Caco-2 (cell line): ENCODE measurements at regions not wholly inside any gene's neighbourhood (a gene's known extent, or its start where the extent isn't known, plus 50 kb on each side); places are given as distances from the start of the nearest gene placed in this dataset.

Source experiments
- BruUV-seq: library from RNA; stranded (reverse); fragments of 400-500 nt; replicated peaks from 2 replicates; lab custom pipeline; 2021; lab: Mats Ljungman, UMichigan
- CTCF ChIA-PET: fragments of 300-600 bp; sonication (Branson Sonifier 250); formaldehyde crosslinking; loops from one replicate; lab custom pipeline; 2022; ENCODE audit warnings: antibody characterized with exemption; lab: Charles Lee
- POLR2A ChIA-PET: fragments of 300-600 bp; sonication (Branson Sonifier 250); formaldehyde crosslinking; loops from one replicate; lab custom pipeline; 2022; ENCODE audit warnings: antibody characterized with exemption; lab: Charles Lee
- DNase-seq, 2 experiments: peaks; one replicate each; pipeline versions ENCODE4 v3.0.0 to v3.0.0-alpha.2; 2020 to 2022
- H3K27me3 ChIP-seq: replicated peaks from 2 replicates; pipeline ENCODE4 v1.6.0; 2011; ENCODE audit warnings: low read length; ENCODE audit not compliant: control insufficient read depth, insufficient read depth
- H3K36me3 ChIP-seq: 2 replicates; pipeline ENCODE4 v1.5.1; 2011; ENCODE audit warnings: low read length; ENCODE audit not compliant: control insufficient read depth, insufficient read depth
- H3K4me1 ChIP-seq: fragments of 250-450 bp; sonication (Bioruptor Pico); 2 replicates; pipeline ENCODE4 v1.5.1; 2020; ENCODE audit warnings: mild to moderate bottlenecking
- H3K4me3 ChIP-seq: 2 replicates; pipeline ENCODE4 v1.5.1; 2011; ENCODE audit warnings: low read depth, mild to moderate bottlenecking, control low read depth, low read length
- H3K9me3 ChIP-seq: fragments of 250-450 bp; sonication (Bioruptor Pico); 2 replicates; pipeline ENCODE4 v1.5.1; 2020; ENCODE audit warnings: mild to moderate bottlenecking, moderate library complexity
- H3K27ac Mint-ChIP-seq: one replicate; pipeline ENCODE4 v1.8.0; 2022; ENCODE audit warnings: mixed read lengths; ENCODE audit not compliant: unreplicated experiment
- H3K27me3 Mint-ChIP-seq: one replicate; pipeline ENCODE4 v1.8.0; 2022; ENCODE audit warnings: mixed read lengths; ENCODE audit not compliant: insufficient read depth, unreplicated experiment
- H3K36me3 Mint-ChIP-seq: one replicate; pipeline ENCODE4 v1.8.0; 2022; ENCODE audit warnings: mild to moderate bottlenecking, mixed read lengths; ENCODE audit not compliant: insufficient read depth, unreplicated experiment
- H3K4me1 Mint-ChIP-seq: one replicate; pipeline ENCODE4 v1.8.0; 2022; ENCODE audit warnings: low read depth, mixed read lengths; ENCODE audit not compliant: unreplicated experiment
- H3K4me3 Mint-ChIP-seq: one replicate; pipeline ENCODE4 v1.8.0; 2022; ENCODE audit warnings: mild to moderate bottlenecking, moderate library complexity, mixed read lengths; ENCODE audit not compliant: unreplicated experiment
- H3K9me3 Mint-ChIP-seq: one replicate; pipeline ENCODE4 v1.8.0; 2022; ENCODE audit warnings: mixed read lengths; ENCODE audit not compliant: unreplicated experiment
- CTCF ChIP-seq, 2 experiments: fragments of 200-600 bp in 1 of 2; IDR thresholded peaks; 1 replicate in 1 of 2; 2 replicates in 1 of 2; pipeline versions ENCODE4 v1.5.1 to v1.8.0; 2011 to 2022; ENCODE audit warnings: antibody characterized with exemption in 1 of 2, control low read depth in 1 of 2, inconsistent platforms in 1 of 2, low read depth in 1 of 2, low read length in 1 of 2, mild to moderate bottlenecking in 1 of 2, moderate library complexity in 1 of 2; ENCODE audit not compliant: insufficient read depth in 1 of 2, severe bottlenecking in 1 of 2, unreplicated experiment in 1 of 2
- intact Hi-C: fragments of 100-400 bp; cut with micrococcal nuclease; formaldehyde crosslinking; loops from one replicate; pipeline ENCODE4 v1.10.0; 2022; ENCODE audit not compliant: unreplicated experiment

DNA sequence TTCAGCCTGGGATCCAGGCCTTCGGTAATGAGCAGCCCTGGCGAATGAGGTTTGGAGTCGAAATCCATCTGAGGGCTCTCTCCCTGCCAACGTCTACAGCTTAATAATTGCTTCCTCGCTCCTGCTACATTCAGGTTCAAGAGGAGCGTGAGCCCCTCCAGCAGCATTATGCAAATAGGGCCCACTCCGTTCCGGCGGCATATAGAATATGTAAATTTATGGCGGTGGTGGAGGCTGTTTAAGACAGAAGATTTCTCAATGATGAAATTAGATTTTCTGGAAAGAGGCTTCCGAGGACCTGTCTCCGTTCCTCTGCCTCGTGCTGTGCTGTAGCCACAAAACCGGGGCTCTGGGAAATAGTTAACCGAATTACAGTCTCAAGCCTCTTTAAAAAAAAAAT lies 402.8 kb downstream of the MIAT start:
- intact Hi-C loops = no loop called here
- Histone ChIP-seq H3K36me3 (no peaks in the 10 kb centered on the region), H3K4me3 (no peak overlapping the region), H3K9me3 (no peaks in the 10 kb centered on the region), H3K4me1 (no peaks in the 10 kb centered on the region), H3K27me3 (no peaks in the 10 kb centered on the region)
- no peak for TF ChIP-seq CTCF (IDR thresholded peaks at IDR 0.05; ENCODE audit: insufficient read depth in 1 of 2, low read depth in 1 of 2, low read length in 1 of 2, severe bottlenecking in 1 of 2, unreplicated experiment in 1 of 2)
- no TSS peak for BruUV-seq
- CTCF ChIA-PET = no interaction called here
- POLR2A ChIA-PET = no interaction called here
- H3K36me3 Mint-ChIP-seq = no peaks in the 10 kb centered on the region
- H3K4me1 Mint-ChIP-seq = no peaks in the 10 kb centered on the region
- no peak for DNase-seq
- no peak overlapping the region for H3K4me3 Mint-ChIP-seq
- no peak overlapping the region for H3K27ac Mint-ChIP-seq
- H3K9me3 Mint-ChIP-seq = no peaks in the 10 kb centered on the region
- peaks cover 6% of the 10 kb centered on the region for H3K27me3 Mint-ChIP-seq

DNA sequence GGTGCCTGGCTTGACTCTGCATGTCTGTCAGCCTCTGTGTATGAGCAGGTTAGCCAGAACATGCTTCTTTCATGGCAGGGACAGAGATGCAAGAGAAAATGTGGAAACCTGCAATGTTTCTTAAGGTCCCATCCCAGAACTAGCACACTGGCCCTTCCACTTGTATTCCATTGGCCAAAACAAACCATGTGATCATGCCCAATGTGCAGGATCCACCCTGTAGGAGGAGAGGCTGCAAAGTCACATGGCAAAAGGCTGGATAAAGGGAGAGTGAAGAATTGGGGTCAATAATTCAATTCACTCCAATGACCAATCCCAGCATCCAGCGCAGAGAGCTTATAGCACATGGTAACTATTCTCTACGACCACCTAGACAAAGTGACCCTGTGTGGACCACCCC lies 405.5 kb downstream of the MIAT start:
- H3K27me3 Mint-ChIP-seq = peaks cover 5% of the 10 kb centered on the region
- no peaks in the 10 kb centered on the region for H3K9me3 ChIP-seq
- intact Hi-C loops = no loop called here
- H3K36me3 ChIP-seq = no peaks in the 10 kb centered on the region
- ChIA-PET CTCF (no interaction called here), POLR2A (no interaction called here)
- DNase-seq = no peak
- no peak overlapping the region for H3K27ac Mint-ChIP-seq
- H3K27me3 ChIP-seq = no peaks in the 10 kb centered on the region
- H3K4me3 ChIP-seq = no peak overlapping the region
- TF ChIP-seq CTCF (IDR thresholded peaks at IDR 0.05; ENCODE audit: insufficient read depth in 1 of 2, low read depth in 1 of 2, low read length in 1 of 2, severe bottlenecking in 1 of 2, unreplicated experiment in 1 of 2) = no peak
- no TSS peak for BruUV-seq
- H3K9me3 Mint-ChIP-seq = no peaks in the 10 kb centered on the region
- no peaks in the 10 kb centered on the region for H3K36me3 Mint-ChIP-seq
- no peaks in the 10 kb centered on the region for H3K4me1 Mint-ChIP-seq
- no peak overlapping the region for H3K4me3 Mint-ChIP-seq
- no peaks in the 10 kb centered on the region for H3K4me1 ChIP-seq

GRCh38 chr22:27063406-27063805 lies 406.0 kb downstream of the MIAT start:
- H3K27me3 ChIP-seq = no peaks in the 10 kb centered on the region
- intact Hi-C loops = no loop called here
- no peak overlapping the region for H3K27ac Mint-ChIP-seq
- CTCF ChIA-PET = no interaction called here
- no peaks in the 10 kb centered on the region for H3K36me3 ChIP-seq
- H3K4me1 ChIP-seq = no peaks in the 10 kb centered on the region
- POLR2A ChIA-PET = no interaction called here
- peaks cover 5% of the 10 kb centered on the region for H3K27me3 Mint-ChIP-seq
- H3K4me1 Mint-ChIP-seq = no peaks in the 10 kb centered on the region
- no TSS peak for BruUV-seq
- no peak for TF ChIP-seq CTCF (IDR thresholded peaks at IDR 0.05; ENCODE audit: insufficient read depth in 1 of 2, low read depth in 1 of 2, low read length in 1 of 2, severe bottlenecking in 1 of 2, unreplicated experiment in 1 of 2)
- no peak overlapping the region for H3K4me3 Mint-ChIP-seq
- H3K36me3 Mint-ChIP-seq = no peaks in the 10 kb centered on the region
- DNase-seq = no peak
- no peaks in the 10 kb centered on the region for H3K9me3 ChIP-seq
- no peak overlapping the region for H3K4me3 ChIP-seq
- H3K9me3 Mint-ChIP-seq = no peaks in the 10 kb centered on the region
